Stimulated activated CD8-positive, alpha-beta memory T cell treated with anti-CD3 and anti-CD28 coated beads, Interleukin-7, amount 100 ng/mL, for 4 hours (primary cell): ENCODE measurements at regions not wholly inside any gene's neighbourhood (a gene's known extent, or its start where the extent isn't known, plus 50 kb on each side); places are given as distances from the start of the nearest gene placed in this dataset.

ENCODE experiments used
- DNase-seq, 2 donors: peaks; one replicate each; pipeline ENCODE4 v3.0.0-alpha.2; 2020; ENCODE audit warnings: low read depth in 2 of 2

- DNase-seq = no peak
Observed at GRCh38 chr22:48864748-48865147, 962.9 kb downstream of the BRD1 start.

- DNase-seq = no peak
Observed at GRCh38 chr22:48863965-48864528, 963.6 kb downstream of the BRD1 start.

GRCh38 chr22:48860557-48860956 is 967.1 kb downstream of the BRD1 start:
- DNase-seq = no peak

GRCh38 chr22:48858856-48859255 is 968.8 kb downstream of the BRD1 start:
- DNase-seq = no peak

GRCh38 chr22:48858121-48858520 is 969.6 kb downstream of the BRD1 start:
- no peak for DNase-seq

GRCh38 chr22:48857202-48857805 is 970.4 kb downstream of the BRD1 start:
- DNase-seq = no peak

GRCh38 chr22:48856308-48856615 is 971.4 kb downstream of the BRD1 start:
- DNase-seq = no peak

GRCh38 chr22:48855593-48856307 is 971.9 kb downstream of the BRD1 start:
- no peak for DNase-seq

- no peak for DNase-seq
Observed at GRCh38 chr22:48855013-48855412, 972.7 kb downstream of the BRD1 start.

- DNase-seq = no peak
Observed at GRCh38 chr22:48853627-48854240, 973.9 kb downstream of the BRD1 start.

GRCh38 chr22:48851933-48852549 is 975.6 kb downstream of the BRD1 start:
- DNase-seq = no peak

GRCh38 chr22:48850658-48851287 is 976.9 kb downstream of the BRD1 start:
- DNase-seq = no peak

- DNase-seq = no peak
Observed at GRCh38 chr22:48849963-48850657, 977.6 kb downstream of the BRD1 start.

GRCh38 chr22:48849219-48849912 is 978.3 kb downstream of the BRD1 start:
- DNase-seq = no peak

GRCh38 chr22:48846200-48846599 is 981.5 kb downstream of the BRD1 start:
- no peak for DNase-seq

- no peak for DNase-seq
Observed at GRCh38 chr22:48845356-48845936, 982.2 kb downstream of the BRD1 start.

- DNase-seq = no peak
Observed at GRCh38 chr22:48844056-48844675, 983.5 kb downstream of the BRD1 start.

- DNase-seq = no peak
Observed at GRCh38 chr22:48843640-48844039, 984.0 kb downstream of the BRD1 start.

- no peak for DNase-seq
Observed at GRCh38 chr22:48842976-48843375, 984.7 kb downstream of the BRD1 start.

- no peak for DNase-seq
Observed at GRCh38 chr22:48842583-48842945, 985.1 kb downstream of the BRD1 start.
